ENCODE measurements at regions not wholly inside any gene's neighbourhood (a gene's known extent, or its start where the extent isn't known, plus 50 kb on each side); places are given as distances from the start of the nearest gene placed in this dataset.
A peak's percentile ranks its signal among the peaks of the same experiment; 100 is the strongest.
"Not testable (repeated sequence)": the region's sequence is repeated elsewhere in the genome, so short reads cannot be mapped to it uniquely, and the experiment has no call there.

GRCh38 chr11:127866109-127866508, 721.2 kb downstream of the ETS1 start:
- DNase-seq (ENCODE audit: low read depth, low spot score): no peak

- DNase-seq (ENCODE audit: low read depth, low spot score): no peak
Observed at GRCh38 chr11:127864861-127865260, 722.5 kb downstream of the ETS1 start.

GRCh38 chr11:127862406-127862805, 725.0 kb downstream of the ETS1 start:
- no peak for DNase-seq (ENCODE audit: low read depth, low spot score)

GRCh38 chr11:127859941-127860354, 727.4 kb downstream of the ETS1 start:
- no peak for DNase-seq (ENCODE audit: low read depth, low spot score)

- DNase-seq (ENCODE audit: low read depth, low spot score): peak; percentile 3
Observed at GRCh38 chr11:127844876-127845275, 742.5 kb downstream of the ETS1 start.

- DNase-seq (ENCODE audit: low read depth, low spot score): peak; percentile 49
Observed at GRCh38 chr11:127843483-127844396, 743.6 kb downstream of the ETS1 start.

GRCh38 chr11:127825183-127825582, 762.2 kb downstream of the ETS1 start:
- no peak for DNase-seq (ENCODE audit: low read depth, low spot score)

- no peak for DNase-seq (ENCODE audit: low read depth, low spot score)
Observed at GRCh38 chr11:127818625-127819024, 768.7 kb downstream of the ETS1 start.

- DNase-seq (ENCODE audit: low read depth, low spot score): no peak
Observed at GRCh38 chr11:127816962-127817361, 770.4 kb downstream of the ETS1 start.

- DNase-seq (ENCODE audit: low read depth, low spot score): peak; percentile 18
Observed at GRCh38 chr11:127815331-127815730, 772.0 kb downstream of the ETS1 start.

GRCh38 chr11:127806501-127806900, 780.9 kb downstream of the ETS1 start:
- no peak for DNase-seq (ENCODE audit: low read depth, low spot score)

GRCh38 chr11:127805771-127806170, 781.6 kb downstream of the ETS1 start:
- DNase-seq (ENCODE audit: low read depth, low spot score): no peak

- no peak for DNase-seq (ENCODE audit: low read depth, low spot score)
Observed at GRCh38 chr11:127804747-127805400, 782.5 kb downstream of the ETS1 start.

GRCh38 chr11:127803755-127804154, 783.6 kb downstream of the ETS1 start:
- DNase-seq (ENCODE audit: low read depth, low spot score): no peak

GRCh38 chr11:127800989-127801688, 786.2 kb downstream of the ETS1 start:
- no peak for DNase-seq (ENCODE audit: low read depth, low spot score)

GRCh38 chr11:127795326-127795725, 792.0 kb downstream of the ETS1 start:
- no peak for DNase-seq (ENCODE audit: low read depth, low spot score)

- DNase-seq (ENCODE audit: low read depth, low spot score): no peak
Observed at GRCh38 chr11:127791844-127792243, 791.3 kb upstream of the KIRREL3 start.

GRCh38 chr11:127790592-127790991, 790.0 kb upstream of the KIRREL3 start:
- no peak for DNase-seq (ENCODE audit: low read depth, low spot score)

GRCh38 chr11:127789927-127790326, 789.4 kb upstream of the KIRREL3 start:
- peak; percentile 44 for DNase-seq (ENCODE audit: low read depth, low spot score)

- DNase-seq (ENCODE audit: low read depth, low spot score): not testable (repeated sequence)
Observed at GRCh38 chr11:127772938-127773337, 772.4 kb upstream of the KIRREL3 start.

GRCh38 chr11:127768931-127769330, 768.4 kb upstream of the KIRREL3 start:
- not testable (repeated sequence) for DNase-seq (ENCODE audit: low read depth, low spot score)

- DNase-seq (ENCODE audit: low read depth, low spot score): no peak
Observed at GRCh38 chr11:127766734-127767133, 766.2 kb upstream of the KIRREL3 start.

All from ELF-1 (cell line).